HepG2 (cell line): ENCODE measurements at regions not wholly inside any gene's neighbourhood (a gene's known extent, or its start where the extent isn't known, plus 50 kb on each side); places are given as distances from the start of the nearest gene placed in this dataset.

Experiments
- ATAC-seq: fragments of 200-7000 bp; cut with Tn5 transposase; 3 replicates; pipeline ENCODE4 v1.9.1; 2020; ENCODE audit warnings: mild to moderate bottlenecking, moderate library complexity
- BruUV-seq: library from RNA; stranded (reverse); fragments of 400-500 nt; replicated peaks from 2 replicates; lab custom pipeline; 2021; lab: Mats Ljungman, UMichigan
- CTCF ChIA-PET: fragments of 300-600 bp; formaldehyde crosslinking; extraction: SDS; loops from one replicate; lab custom pipeline; 2021; ENCODE audit warnings: low total read pairs, inconsistent platforms, low intra/inter-chr PET ratio; lab: Yijun Ruan, JAX
- POLR2A ChIA-PET: fragments of 350-600 bp; sonication (Branson Sonifier 250); formaldehyde crosslinking; loops from one replicate; lab custom pipeline; 2020; ENCODE audit warnings: antibody characterized with exemption, inconsistent platforms; lab: Yijun Ruan, JAX
- DNase-seq: peaks from one replicate; pipeline ENCODE4 v3.0.0-alpha.2; 2015; ENCODE audit warnings: low spot score
- FAIRE-seq: peaks from 3 replicates; lab custom pipeline; 2011; peaks lifted over from hg19 to GRCh38; lab: Jason Lieb, UNC
- H2AFZ ChIP-seq: one replicate; pipeline ENCODE4 v1.6.1; 2011; ENCODE audit warnings: low read length, inconsistent platforms
- H3K27ac ChIP-seq: fragments of 300-600 bp; 3 replicates; pipeline ENCODE4 v1.8.0; 2011; ENCODE audit warnings: mixed run types, mild to moderate bottlenecking, mixed read lengths, low read length, inconsistent platforms; ENCODE audit not compliant: insufficient read depth; ENCODE audit errors: extremely low read length
- H3K27me3 ChIP-seq, 2 experiments: fragments of 200-600 bp in 1 of 2; 2 replicates in 1 of 2; 3 replicates in 1 of 2; pipeline versions ENCODE4 v1.6.0 to v1.8.0; 2011; ENCODE audit warnings: low read length in 2 of 2, mild to moderate bottlenecking in 2 of 2, moderate library complexity in 2 of 2, inconsistent platforms in 1 of 2; ENCODE audit not compliant: insufficient read depth in 2 of 2, control insufficient read depth in 1 of 2
- H3K36me3 ChIP-seq, 2 experiments: fragments of 200-600 bp in 1 of 2; replicated peaks in 1 of 2; 2 replicates in 1 of 2; 3 replicates in 1 of 2; pipeline versions ENCODE4 v1.5.1 to v1.8.0; 2011; ENCODE audit warnings: low read length in 2 of 2, inconsistent platforms in 1 of 2; ENCODE audit not compliant: insufficient read depth in 2 of 2, control insufficient read depth in 1 of 2
- H3K4me1 ChIP-seq: 2 replicates; pipeline ENCODE4 v1.5.1; 2012; ENCODE audit warnings: low read length, inconsistent platforms; ENCODE audit not compliant: insufficient read depth
- H3K4me2 ChIP-seq: 2 replicates; pipeline ENCODE4 v1.6.0; 2011; ENCODE audit warnings: low read depth, low read length, inconsistent platforms
- H3K4me3 ChIP-seq, 3 experiments: fragments of 200-600 bp in 1 of 3; sonication (generic), shearing (Covaris generic) in 1 of 3; replicated peaks in 1 of 3; 2 replicates each; pipeline ENCODE4 v1.5.1; 2011 to 2016; ENCODE audit warnings: low read length in 3 of 3, inconsistent platforms in 2 of 3, low read depth in 2 of 3, mild to moderate bottlenecking in 2 of 3, control low read depth in 1 of 3, mixed read lengths in 1 of 3; ENCODE audit not compliant: insufficient read depth in 1 of 3
- H3K79me2 ChIP-seq: one replicate; pipeline ENCODE4 v1.6.1; 2011; ENCODE audit warnings: low read length, inconsistent platforms; ENCODE audit not compliant: insufficient read depth
- H3K9ac ChIP-seq: 2 replicates; pipeline ENCODE4 v1.6.0; 2011; ENCODE audit warnings: mild to moderate bottlenecking, low read depth, low read length, inconsistent platforms; ENCODE audit not compliant: insufficient read depth
- H3K9me3 ChIP-seq: 2 replicates; pipeline ENCODE4 v1.5.1; 2012; ENCODE audit warnings: mild to moderate bottlenecking, low read length
- H4K20me1 ChIP-seq: 2 replicates; pipeline ENCODE4 v1.6.0; 2011; ENCODE audit warnings: inconsistent platforms, mild to moderate bottlenecking, low read length, moderate library complexity; ENCODE audit not compliant: insufficient read depth
- AHR ChIP-seq: IDR thresholded peaks from 2 replicates; pipeline ENCODE4 v1.6.1; 2018; ENCODE audit warnings: missing genetic modification reagents, missing compliant biosample characterization
- FOSL2 ChIP-seq: sonication (generic); formaldehyde crosslinking; IDR thresholded peaks from 2 replicates; pipeline ENCODE4 v1.4.0; 2020; ENCODE audit warnings: missing genetic modification reagents
- HCFC1 ChIP-seq: fragments of 150-350 bp; IDR thresholded peaks from 2 replicates; pipeline ENCODE4 v1.6.1; 2014; ENCODE audit warnings: low read depth, low read length
- MAF1 ChIP-seq: sonication (generic); formaldehyde crosslinking; IDR thresholded peaks from 2 replicates; pipeline ENCODE4 v1.5.0; 2020; ENCODE audit warnings: missing genetic modification reagents, borderline replicate concordance
- NR2F1 ChIP-seq, 2 experiments: fragments of 450-650 bp in 1 of 2; formaldehyde crosslinking in 1 of 2; IDR thresholded peaks; 2 replicates each; pipeline versions ENCODE4 v1.5.0 to v1.6.1; 2016 to 2020; ENCODE audit warnings: mild to moderate bottlenecking in 1 of 2, missing compliant biosample characterization in 1 of 2, missing genetic modification reagents in 1 of 2, moderate library complexity in 1 of 2
- SAFB2 ChIP-seq: sonication (generic); formaldehyde crosslinking; IDR thresholded peaks from 2 replicates; pipeline ENCODE4 v1.5.1; 2020; ENCODE audit warnings: missing genetic modification reagents, low read depth, mild to moderate bottlenecking, borderline replicate concordance
- SYNCRIP ChIP-seq: fragments of 200-400 bp; formaldehyde crosslinking; IDR thresholded peaks from 2 replicates; pipeline ENCODE4 v1.6.1; 2018; ENCODE audit warnings: mild to moderate bottlenecking, low read depth, low read length; ENCODE audit not compliant: insufficient read depth
- ZFP91 ChIP-seq: sonication (generic); formaldehyde crosslinking; IDR thresholded peaks from 2 replicates; pipeline ENCODE4 v1.9.0; 2022; ENCODE audit warnings: missing genetic modification reagents, mild to moderate bottlenecking, borderline replicate concordance
- ZNF264 ChIP-seq: sonication (generic); formaldehyde crosslinking; IDR thresholded peaks from 2 replicates; pipeline ENCODE4 v1.4.0; 2020; ENCODE audit warnings: missing genetic modification reagents
- ZNF441 ChIP-seq: sonication (generic); formaldehyde crosslinking; IDR thresholded peaks from 2 replicates; pipeline ENCODE4 v1.7.0; 2021; ENCODE audit warnings: missing genetic modification reagents, borderline replicate concordance
- ZNF556 ChIP-seq: sonication (generic); formaldehyde crosslinking; IDR thresholded peaks from 2 replicates; pipeline ENCODE4 v1.4.0; 2020; ENCODE audit warnings: mild to moderate bottlenecking, missing genetic modification reagents, borderline replicate concordance
- WGBS: methylation state at CpG from one replicate; pipeline ENCODE4 v1.1.6; 2017; ENCODE audit warnings: low lambda C conversion rate; 5-methylcytosine and 5-hydroxymethylcytosine counted together
- in situ Hi-C: cut with HindIII; loops from 2 replicates; pipeline ENCODE4 v1.10.0; 2017; ENCODE audit warnings: low pct_unique_long_range_greater_than_20kb; ENCODE audit not compliant: extremely low pct_ligation_motif_present
- intact Hi-C: fragments of 100-400 bp; cut with micrococcal nuclease; formaldehyde crosslinking; loops from one replicate; pipeline ENCODE4 v1.10.0; 2022; ENCODE audit not compliant: unreplicated experiment

GRCh38 chr10:62581351-62581750, 207.2 kb downstream of the ZNF365 start:
- FAIRE-seq = no peak

More at GRCh38 chr10:62581351-62581750, 207.2 kb downstream of the ZNF365 start:
- Histone ChIP-seq H3K27ac (no peak overlapping the region), H3K4me1 (no peaks in the 10 kb centered on the region), H3K27me3 (no peaks in the 10 kb centered on the region; a peak in 1 of 5 replicates), H2AFZ (no peak overlapping the region), H3K4me3 (no peak overlapping the region), H3K9me3 (no peaks in the 10 kb centered on the region), H3K9ac (no peak overlapping the region), H3K36me3 (no peaks in the 10 kb centered on the region), H3K4me2 (no peak overlapping the region), H3K79me2 (no peaks in the 10 kb centered on the region), H4K20me1 (no peaks in the 10 kb centered on the region)
- no peak for ATAC-seq
- ChIA-PET CTCF (no interaction called here), POLR2A (no interaction called here)
- intact Hi-C loops (no loop called here), in situ Hi-C loops (loop anchor here (25.0 kb wide), 1 partner anchor 506 kb away; no protein-coding TSS in a partner anchor)
- WGBS = 0% methylated on average over 1 of the region's 3 CpGs
- BruUV-seq = no TSS peak
- no peak for DNase-seq
- no peak for TF ChIP-seq NR2F1 (CRISPR knock-in tag; IDR thresholded peaks at IDR 0.05)
- TF ChIP-seq SAFB2 = no peak
- TF ChIP-seq ZNF441 (CRISPR knock-in tag) = no peak
- no peak for TF ChIP-seq ZNF556
- no peak for TF ChIP-seq FOSL2 (CRISPR knock-in tag)
- TF ChIP-seq HCFC1 = no peak
- no peak for TF ChIP-seq MAF1 (CRISPR knock-in tag)
- no peak for TF ChIP-seq SYNCRIP
- no peak for TF ChIP-seq ZFP91
- TF ChIP-seq ZNF264 (CRISPR knock-in tag) = no peak
- no peak for TF ChIP-seq AHR (CRISPR knock-in tag)
